ENCODE measurements at regions not wholly inside any gene's neighbourhood (a gene's known extent, or its start where the extent isn't known, plus 50 kb on each side); places are given as distances from the start of the nearest gene placed in this dataset.
A peak's percentile ranks its signal among the peaks of the same experiment; 100 is the strongest.

GRCh38 chr6:26254724-26255123, 110.3 kb upstream of the BTN3A2 start:
- no peaks in the 10 kb centered on the region for H3K27me3 Mint-ChIP-seq
- H3K36me3 Mint-ChIP-seq: peaks cover 4% of the 10 kb centered on the region
- H3K9me3 Mint-ChIP-seq: no peaks in the 10 kb centered on the region
- DNase-seq (ENCODE audit: extremely low spot score, unreplicated experiment): no peak
- no peak overlapping the region for H3K27ac Mint-ChIP-seq
- peaks cover 39% of the 10 kb centered on the region for H3K4me1 Mint-ChIP-seq (ENCODE audit: unreplicated experiment)
- H3K4me3 Mint-ChIP-seq: peak overlapping the region; percentile 55
- no peak for TF ChIP-seq CTCF (conservative IDR thresholded peaks at IDR 0.05)

- no peaks in the 10 kb centered on the region for H3K9me3 Mint-ChIP-seq
- no peak for DNase-seq (ENCODE audit: extremely low spot score, unreplicated experiment)
- no peak for TF ChIP-seq CTCF (conservative IDR thresholded peaks at IDR 0.05)
- peaks cover 44% of the 10 kb centered on the region for H3K4me1 Mint-ChIP-seq (ENCODE audit: unreplicated experiment)
- H3K36me3 Mint-ChIP-seq: peaks cover 4% of the 10 kb centered on the region
- H3K27me3 Mint-ChIP-seq: no peaks in the 10 kb centered on the region
- H3K4me3 Mint-ChIP-seq: peak overlapping the region; percentile 80
- H3K27ac Mint-ChIP-seq: peak overlapping the region; percentile 46
These were observed 107.7 kb upstream of the BTN3A2 start for GRCh38 chr6:26257272-26257671.

GRCh38 chr6:26258212-26258977, 106.6 kb upstream of the BTN3A2 start:
- no peaks in the 10 kb centered on the region for H3K27me3 Mint-ChIP-seq
- TF ChIP-seq CTCF (conservative IDR thresholded peaks at IDR 0.05): peak; percentile 31
- peaks cover 4% of the 10 kb centered on the region for H3K36me3 Mint-ChIP-seq
- peaks cover 40% of the 10 kb centered on the region for H3K4me1 Mint-ChIP-seq (ENCODE audit: unreplicated experiment)
- H3K9me3 Mint-ChIP-seq: no peaks in the 10 kb centered on the region
- DNase-seq (ENCODE audit: extremely low spot score, unreplicated experiment): no peak
- peak overlapping the region; percentile 80 for H3K4me3 Mint-ChIP-seq
- H3K27ac Mint-ChIP-seq: no peak overlapping the region

- no peaks in the 10 kb centered on the region for H3K9me3 Mint-ChIP-seq
- no peaks in the 10 kb centered on the region for H3K36me3 Mint-ChIP-seq
- no peak for DNase-seq (ENCODE audit: extremely low spot score, unreplicated experiment)
- H3K27ac Mint-ChIP-seq: no peak overlapping the region
- no peaks in the 10 kb centered on the region for H3K27me3 Mint-ChIP-seq
- H3K4me3 Mint-ChIP-seq: peak overlapping the region; percentile 6
- peaks cover 30% of the 10 kb centered on the region for H3K4me1 Mint-ChIP-seq (ENCODE audit: unreplicated experiment)
- no peak for TF ChIP-seq CTCF (conservative IDR thresholded peaks at IDR 0.05)
These were observed 104.8 kb upstream of the BTN3A2 start for GRCh38 chr6:26260110-26260637.

GRCh38 chr6:26260725-26261490, 104.1 kb upstream of the BTN3A2 start:
- Mint-ChIP-seq H3K9me3 (no peaks in the 10 kb centered on the region), H3K4me1 (ENCODE audit: unreplicated experiment) (peaks cover 29% of the 10 kb centered on the region), H3K27ac (no peak overlapping the region), H3K27me3 (no peaks in the 10 kb centered on the region), H3K4me3 (no peak overlapping the region), H3K36me3 (no peaks in the 10 kb centered on the region)
- no peak for TF ChIP-seq CTCF (conservative IDR thresholded peaks at IDR 0.05)
- no peak for DNase-seq (ENCODE audit: extremely low spot score, unreplicated experiment)

All from type B pancreatic cell (in vitro differentiated cells).